K562 (cell line): ENCODE measurements at regions not wholly inside any gene's neighbourhood (a gene's known extent, or its start where the extent isn't known, plus 50 kb on each side); places are given as distances from the start of the nearest gene placed in this dataset.
A peak's percentile ranks its signal among the peaks of the same experiment; 100 is the strongest.

Experiments
- NFE2 ChIP-seq: IDR thresholded peaks from 2 replicates; pipeline ENCODE4 v1.6.1; 2014; ENCODE audit warnings: antibody characterized with exemption, low read depth
- TOE1 ChIP-seq, 2 experiments: fragments of 450-650 bp in 1 of 2; sonication (generic) in 1 of 2; formaldehyde crosslinking in 1 of 2; IDR thresholded peaks; 2 replicates each; pipeline versions ENCODE4 v1.7.1 to v1.8.0; 2016 to 2022; ENCODE audit warnings: borderline replicate concordance in 2 of 2, mild to moderate bottlenecking in 2 of 2, antibody characterized with exemption in 1 of 2, inconsistent platforms in 1 of 2, low read depth in 1 of 2, missing genetic modification reagents in 1 of 2, moderate library complexity in 1 of 2
- ZNF584 ChIP-seq: fragments of 200-800 bp; sonication (Bioruptor generic); IDR thresholded peaks from 2 replicates; pipeline ENCODE4 v1.6.1; 2016; ENCODE audit warnings: low read depth, mild to moderate bottlenecking, missing genetic modification characterization, missing compliant biosample characterization
- TF ChIP-seq, protein P1 (sequence below): fragments of 450-650 bp; formaldehyde crosslinking; IDR thresholded peaks from 2 replicates; pipeline ENCODE4 v1.4.0; 2020; ENCODE audit warnings: mild to moderate bottlenecking, mixed read lengths
- TF ChIP-seq, protein P2 (sequence below): fragments of 450-650 bp; formaldehyde crosslinking; IDR thresholded peaks from 2 replicates; pipeline ENCODE4 v1.4.0; 2020; ENCODE audit warnings: mild to moderate bottlenecking, moderate library complexity
- TF ChIP-seq, protein P3 (sequence below), 2 experiments: fragments of 450-650 bp in 1 of 2; sonication (generic) in 1 of 2; formaldehyde crosslinking in 1 of 2; IDR thresholded peaks in 1 of 2; conservative IDR thresholded peaks in 1 of 2; 2 replicates each; pipeline versions ENCODE4 v1.6.1 to v1.8.1; 2016 to 2023; ENCODE audit warnings: mild to moderate bottlenecking in 2 of 2, moderate library complexity in 2 of 2, inconsistent platforms in 1 of 2, missing genetic modification reagents in 1 of 2

DNA sequence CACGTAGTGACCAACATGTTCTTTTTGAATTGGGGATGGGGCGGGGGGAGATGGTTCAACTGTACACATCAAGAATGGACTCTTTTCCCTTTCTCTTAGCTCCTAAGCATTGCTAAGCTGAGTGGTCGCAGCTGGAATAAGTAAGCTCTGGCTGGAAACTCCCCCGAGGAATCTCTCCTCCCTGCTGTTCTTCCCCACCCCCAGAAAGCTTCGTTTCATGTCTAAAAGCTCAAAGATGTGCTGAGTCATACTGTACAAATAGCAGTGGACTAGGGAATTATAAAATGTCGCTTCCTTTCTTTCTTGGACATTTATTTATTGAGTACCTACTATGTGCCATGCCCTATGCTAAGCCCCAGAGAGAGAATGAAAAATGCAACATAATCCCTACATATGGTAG is 191.1 kb upstream of the ADO start (continued):
- TF ChIP-seq, protein P1, sequence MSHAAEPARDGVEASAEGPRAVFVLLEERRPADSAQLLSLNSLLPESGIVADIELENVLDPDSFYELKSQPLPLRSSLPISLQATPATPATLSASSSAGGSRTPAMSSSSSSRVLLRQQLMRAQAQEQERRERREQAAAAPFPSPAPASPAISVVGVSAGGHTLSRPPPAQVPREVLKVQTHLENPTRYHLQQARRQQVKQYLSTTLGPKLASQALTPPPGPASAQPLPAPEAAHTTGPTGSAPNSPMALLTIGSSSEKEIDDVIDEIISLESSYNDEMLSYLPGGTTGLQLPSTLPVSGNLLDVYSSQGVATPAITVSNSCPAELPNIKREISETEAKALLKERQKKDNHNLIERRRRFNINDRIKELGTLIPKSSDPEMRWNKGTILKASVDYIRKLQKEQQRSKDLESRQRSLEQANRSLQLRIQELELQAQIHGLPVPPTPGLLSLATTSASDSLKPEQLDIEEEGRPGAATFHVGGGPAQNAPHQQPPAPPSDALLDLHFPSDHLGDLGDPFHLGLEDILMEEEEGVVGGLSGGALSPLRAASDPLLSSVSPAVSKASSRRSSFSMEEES (CRISPR knock-in tag) = no peak
- TF ChIP-seq, protein P2, sequence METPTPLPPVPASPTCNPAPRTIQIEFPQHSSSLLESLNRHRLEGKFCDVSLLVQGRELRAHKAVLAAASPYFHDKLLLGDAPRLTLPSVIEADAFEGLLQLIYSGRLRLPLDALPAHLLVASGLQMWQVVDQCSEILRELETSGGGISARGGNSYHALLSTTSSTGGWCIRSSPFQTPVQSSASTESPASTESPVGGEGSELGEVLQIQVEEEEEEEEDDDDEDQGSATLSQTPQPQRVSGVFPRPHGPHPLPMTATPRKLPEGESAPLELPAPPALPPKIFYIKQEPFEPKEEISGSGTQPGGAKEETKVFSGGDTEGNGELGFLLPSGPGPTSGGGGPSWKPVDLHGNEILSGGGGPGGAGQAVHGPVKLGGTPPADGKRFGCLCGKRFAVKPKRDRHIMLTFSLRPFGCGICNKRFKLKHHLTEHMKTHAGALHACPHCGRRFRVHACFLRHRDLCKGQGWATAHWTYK (CRISPR knock-in tag) = no peak
- no peak for TF ChIP-seq ZNF584 (CRISPR knock-in tag)
- TF ChIP-seq, protein P3, sequence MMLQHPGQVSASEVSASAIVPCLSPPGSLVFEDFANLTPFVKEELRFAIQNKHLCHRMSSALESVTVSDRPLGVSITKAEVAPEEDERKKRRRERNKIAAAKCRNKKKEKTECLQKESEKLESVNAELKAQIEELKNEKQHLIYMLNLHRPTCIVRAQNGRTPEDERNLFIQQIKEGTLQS (IDR thresholded peaks at IDR 0.05) = no peak
- TF ChIP-seq, protein P3 (CRISPR knock-in tag; conservative IDR thresholded peaks at IDR 0.05) = no peak
- peak; percentile 75 for TF ChIP-seq NFE2
- TF ChIP-seq TOE1 (IDR thresholded peaks at IDR 0.05; ENCODE audit: borderline replicate concordance) = no peak
- no peak for TF ChIP-seq TOE1 (CRISPR knock-in tag; IDR thresholded peaks at IDR 0.05; ENCODE audit: borderline replicate concordance, low read depth)
